K562 (cell line): ENCODE measurements at regions not wholly inside any gene's neighbourhood (a gene's known extent, or its start where the extent isn't known, plus 50 kb on each side); places are given as distances from the start of the nearest gene placed in this dataset.

Experiments
- ATAC-seq: fragments of 200-7000 bp; cut with Tn5 transposase; 3 replicates; pipeline ENCODE4 v1.9.1; 2020; ENCODE audit warnings: moderate library complexity
- BruUV-seq: library from RNA; stranded (reverse); fragments of 400-500 nt; replicated peaks from 2 replicates; lab custom pipeline; 2021; lab: Mats Ljungman, UMichigan
- CTCF ChIA-PET: fragments of 300-600 bp; formaldehyde crosslinking; extraction: SDS; loops from one replicate; lab custom pipeline; 2021; ENCODE audit warnings: low intra/inter-chr PET ratio; lab: Yijun Ruan, JAX
- POLR2A ChIA-PET: fragments of 300-600, 350-650 bp; sonication (Branson Sonifier 250); formaldehyde crosslinking; extraction: SDS; loops from one replicate; lab custom pipeline; 2021; ENCODE audit warnings: antibody characterized with exemption, inconsistent platforms; lab: Yijun Ruan, JAX
- DNase-seq, 4 experiments: peaks; one replicate each; pipeline versions ENCODE4 v3.0.0 to v3.0.0-alpha.2; 2011 to 2018; ENCODE audit warnings: low spot score in 3 of 4, mixed read lengths in 3 of 4; ENCODE audit errors: extremely low read depth in 1 of 4
- FAIRE-seq: peaks from 2 replicates; lab custom pipeline; 2011; peaks lifted over from hg19 to GRCh38; lab: Jason Lieb, UNC
- H2AFZ ChIP-seq: 2 replicates; pipeline ENCODE4 v1.6.0; 2011; ENCODE audit warnings: low read depth, low read length, control low read depth, inconsistent platforms
- H3K27ac ChIP-seq: fragments of 200-600 bp; 3 replicates; pipeline ENCODE4 v1.8.0; 2011; ENCODE audit warnings: low read depth, mild to moderate bottlenecking, control low read depth, inconsistent platforms, low read length, moderate library complexity, mixed read lengths; ENCODE audit errors: extremely low read depth
- H3K27me3 ChIP-seq, 2 experiments: fragments of 300-600 bp in 1 of 2; 2 replicates in 1 of 2; 3 replicates in 1 of 2; pipeline versions ENCODE4 v1.6.0 to v1.8.0; 2011; ENCODE audit warnings: inconsistent platforms in 2 of 2, low read length in 2 of 2, mild to moderate bottlenecking in 1 of 2, mixed read lengths in 1 of 2, moderate library complexity in 1 of 2; ENCODE audit not compliant: control insufficient read depth in 2 of 2, insufficient read depth in 2 of 2
- H3K36me3 ChIP-seq: fragments of 300-600 bp; 3 replicates; pipeline ENCODE4 v1.8.0; 2011; ENCODE audit warnings: mild to moderate bottlenecking, low read length, inconsistent platforms; ENCODE audit not compliant: control insufficient read depth, insufficient read depth
- H3K4me1 ChIP-seq, 2 experiments: fragments of 200-600 bp in 1 of 2; replicated peaks in 1 of 2; 2 replicates in 1 of 2; 3 replicates in 1 of 2; pipeline versions ENCODE4 v1.5.1 to v1.8.0; 2011; ENCODE audit warnings: inconsistent platforms in 2 of 2, low read length in 2 of 2, mild to moderate bottlenecking in 1 of 2, mixed read lengths in 1 of 2, moderate library complexity in 1 of 2; ENCODE audit not compliant: control insufficient read depth in 2 of 2, insufficient read depth in 2 of 2
- H3K4me2 ChIP-seq: 2 replicates; pipeline ENCODE4 v1.6.1; 2011; ENCODE audit warnings: low read length, control low read depth, inconsistent platforms, mixed read lengths; ENCODE audit not compliant: insufficient read depth
- H3K4me3 ChIP-seq: fragments of 200-600 bp; sonication (generic), shearing (Covaris generic); 2 replicates; pipeline ENCODE4 v1.5.1; 2016; ENCODE audit warnings: control low read depth, inconsistent platforms
- H3K79me2 ChIP-seq: fragments of 200-600 bp; 3 replicates; pipeline ENCODE4 v1.8.0; 2011; ENCODE audit warnings: low read length, inconsistent platforms; ENCODE audit not compliant: control insufficient read depth, insufficient read depth
- H3K9ac ChIP-seq, 2 experiments: 2 replicates each; pipeline versions ENCODE4 v1.6.0 to v1.6.1; 2011; ENCODE audit warnings: low read depth in 2 of 2, low read length in 2 of 2, control low read depth in 1 of 2, inconsistent platforms in 1 of 2, mild to moderate bottlenecking in 1 of 2, mixed read lengths in 1 of 2; ENCODE audit not compliant: insufficient read depth in 1 of 2
- H3K9me1 ChIP-seq: one replicate; pipeline ENCODE4 v1.6.0; 2011; ENCODE audit warnings: inconsistent platforms, mild to moderate bottlenecking, low read length, moderate library complexity; ENCODE audit not compliant: control insufficient read depth, insufficient read depth
- H3K9me3 ChIP-seq: replicated peaks from 2 replicates; pipeline ENCODE4 v1.5.1; 2011; ENCODE audit warnings: low read depth, low read length, inconsistent platforms; ENCODE audit not compliant: control insufficient read depth, insufficient read depth
- H4K20me1 ChIP-seq: replicated peaks from 2 replicates; pipeline ENCODE4 v1.6.1; 2011; ENCODE audit warnings: low read length, inconsistent platforms, mixed read lengths; ENCODE audit not compliant: control insufficient read depth, insufficient read depth
- CBFA2T2 ChIP-seq: fragments of 450-650 bp; conservative IDR thresholded peaks from 2 replicates; pipeline ENCODE4 v1.6.1; 2017; ENCODE audit warnings: mild to moderate bottlenecking
- ERF ChIP-seq: fragments of 450-650 bp; formaldehyde crosslinking; IDR thresholded peaks from 2 replicates; pipeline ENCODE4 v1.4.0; 2020; ENCODE audit warnings: mild to moderate bottlenecking, mixed read lengths
- FOXA1 ChIP-seq: fragments of 450-650 bp; IDR thresholded peaks from 2 replicates; pipeline ENCODE4 v1.6.1; 2016; ENCODE audit warnings: mild to moderate bottlenecking, borderline replicate concordance
- HMG20A ChIP-seq: fragments of 450-650 bp; formaldehyde crosslinking; conservative IDR thresholded peaks from 2 replicates; pipeline ENCODE4 v1.4.0; 2020; ENCODE audit warnings: mild to moderate bottlenecking, mixed read lengths
- JUND ChIP-seq, 2 experiments: IDR thresholded peaks; 2 replicates in 1 of 2; 3 replicates in 1 of 2; pipeline ENCODE4 v1.6.1; 2011; ENCODE audit warnings: borderline replicate concordance in 2 of 2, low read depth in 2 of 2, low read length in 2 of 2, improper control_type of control experiment in 1 of 2, missing biosample characterization in 1 of 2, missing genetic modification characterization in 1 of 2, missing genetic modification reagents in 1 of 2
- KLF10 ChIP-seq: fragments of 250-450 bp; sonication (Bioruptor Pico); IDR thresholded peaks from 2 replicates; pipeline ENCODE4 v1.6.1; 2021; ENCODE audit warnings: matching md5 sums
- MAX ChIP-seq: sonication (generic); formaldehyde crosslinking; IDR thresholded peaks from 2 replicates; pipeline ENCODE4 v1.9.0; 2022; ENCODE audit warnings: mild to moderate bottlenecking, missing genetic modification reagents
- MBD1 ChIP-seq: fragments of 250-450 bp; sonication (Bioruptor Pico); IDR thresholded peaks from 2 replicates; pipeline ENCODE4 v1.8.0; 2022; ENCODE audit warnings: inconsistent platforms
- POLR3A ChIP-seq: IDR thresholded peaks from 2 replicates; pipeline ENCODE4 v1.6.1; 2011; ENCODE audit warnings: borderline replicate concordance, mild to moderate bottlenecking, moderate library complexity; ENCODE audit not compliant: insufficient read length, insufficient read depth; ENCODE audit errors: extremely low read depth
- SMARCA5 ChIP-seq: fragments of 450-650 bp; IDR thresholded peaks from 2 replicates; pipeline ENCODE4 v1.6.1; 2016
- SOX6 ChIP-seq: fragments of 450-650 bp; IDR thresholded peaks from 2 replicates; pipeline ENCODE4 v1.6.1; 2014; ENCODE audit warnings: mild to moderate bottlenecking
- ZBTB49 ChIP-seq: sonication (generic); formaldehyde crosslinking; IDR thresholded peaks from 2 replicates; pipeline ENCODE4 v1.8.0; 2022; ENCODE audit warnings: missing genetic modification reagents, mild to moderate bottlenecking, borderline replicate concordance
- ZNF253 ChIP-seq: fragments of 250-450 bp; sonication (Bioruptor Pico); conservative IDR thresholded peaks from 2 replicates; pipeline ENCODE4 v1.6.1; 2021; ENCODE audit warnings: mild to moderate bottlenecking
- ZNF263 ChIP-seq: sonication (generic); formaldehyde crosslinking; IDR thresholded peaks from 2 replicates; pipeline ENCODE4 v1.8.0; 2022; ENCODE audit warnings: mild to moderate bottlenecking, missing genetic modification reagents, borderline replicate concordance
- WGBS: fragments of 100-300 bp; shearing (Covaris generic); methylation state at CpG from one replicate; pipeline ENCODE4 v1.1.6; 2016; ENCODE audit warnings: low coverage, mixed read lengths; ENCODE audit not compliant: insufficient coverage; ENCODE audit errors: missing lambda C conversion rate; 5-methylcytosine and 5-hydroxymethylcytosine counted together
- in situ Hi-C: fragments of 300-500 bp; cut with MboI; formaldehyde crosslinking; loops from 4 replicates; pipeline ENCODE4 v1.15.0; 2018; ENCODE audit warnings: inconsistent platforms, mixed read lengths
- intact Hi-C: fragments of 100-400 bp; cut with micrococcal nuclease; formaldehyde crosslinking; loops from 2 replicates; pipeline ENCODE4 v1.14.2; 2022

DNA sequence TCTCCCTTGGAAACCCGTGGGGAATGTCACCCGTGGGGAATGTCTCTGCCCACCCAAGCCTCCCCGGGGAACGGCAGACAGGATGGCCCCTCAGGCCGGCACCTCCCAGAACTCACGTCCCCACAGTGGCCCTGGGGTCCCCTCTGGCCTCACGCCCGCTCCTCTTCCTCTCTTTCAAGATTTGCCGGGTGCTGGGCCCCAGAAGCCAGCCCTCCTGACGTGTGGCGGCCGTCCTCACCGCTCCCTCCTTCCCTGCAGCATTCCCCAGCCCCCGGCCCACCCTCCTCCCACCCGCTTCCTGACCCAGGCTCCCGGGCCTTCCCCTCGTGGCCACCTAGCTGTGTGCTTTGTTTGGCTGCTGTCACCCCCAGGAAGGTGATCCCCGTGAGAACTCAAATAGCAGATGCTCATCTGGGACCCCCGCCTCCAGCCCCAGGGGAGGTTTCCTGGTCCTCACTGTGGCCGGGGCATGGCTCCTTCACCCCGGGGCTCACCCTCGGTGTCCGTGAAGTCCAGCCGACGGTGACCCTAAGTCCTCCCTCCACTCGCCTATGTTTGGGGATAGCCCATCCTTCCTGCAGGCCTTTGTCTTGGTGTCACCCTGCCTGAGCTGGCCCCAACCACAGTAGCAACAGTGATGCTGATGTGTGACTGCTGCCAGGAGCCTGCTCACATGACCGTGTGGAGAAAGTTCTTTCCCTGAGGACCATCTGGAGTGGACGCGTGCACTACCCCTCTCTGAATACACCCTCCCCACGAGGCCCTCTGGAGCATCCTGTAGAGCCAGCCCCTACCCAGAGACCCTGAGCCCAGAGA is 163.3 kb upstream of the IER5L start:
- WGBS: 24% methylated on average over 19 of the region's 30 CpGs
- peak overlapping the region in 1 of 2 experiments; percentile 22; a peak in 1 of 4 replicates for H3K9ac ChIP-seq
- no peaks in the 10 kb centered on the region for H3K9me3 ChIP-seq
- H3K9me1 ChIP-seq: no peaks in the 10 kb centered on the region
- H4K20me1 ChIP-seq: no peaks in the 10 kb centered on the region
- no peak for FAIRE-seq
- BruUV-seq: no TSS peak
- H3K4me3 ChIP-seq: no peak overlapping the region
- H3K27me3 ChIP-seq: no peaks in the 10 kb centered on the region
- H3K4me2 ChIP-seq: no peak overlapping the region
- ChIA-PET CTCF (no interaction called here), POLR2A (no interaction called here)
- no peaks in the 10 kb centered on the region for H3K36me3 ChIP-seq
- peaks cover 0 to 36% of the 10 kb centered on the region in 2 experiments; a peak in 2 of 5 replicates for H3K4me1 ChIP-seq
- H3K27ac ChIP-seq: no peak overlapping the region
- no peak overlapping the region for H2AFZ ChIP-seq
- no peak for DNase-seq
- no peak for ATAC-seq
- intact Hi-C loops: loop anchor here (10.0 kb wide), 1 partner anchor 153 kb away; no protein-coding TSS in a partner anchor
- in situ Hi-C loops: loop anchor here (25.0 kb wide), 1 partner anchor 271 kb away; the partner anchor contains the start of gene C9orf50
- H3K79me2 ChIP-seq: no peaks in the 10 kb centered on the region
- no peak for TF ChIP-seq MAX (CRISPR knock-in tag)
- TF ChIP-seq POLR3A: no peak
- no peak for TF ChIP-seq ERF (CRISPR knock-in tag)
- no peak for TF ChIP-seq CBFA2T2
- TF ChIP-seq SOX6: no peak
- TF ChIP-seq MBD1 (CRISPR knock-in tag): no peak
- TF ChIP-seq SMARCA5: no peak
- TF ChIP-seq ZBTB49 (CRISPR knock-in tag): no peak
- no peak for TF ChIP-seq ZNF263
- no peak for TF ChIP-seq KLF10
- no peak for TF ChIP-seq HMG20A (CRISPR knock-in tag)
- TF ChIP-seq FOXA1: no peak
- no peak for TF ChIP-seq ZNF253
- no peak for TF ChIP-seq JUND (IDR thresholded peaks at IDR 0.05; ENCODE audit: borderline replicate concordance, low read depth, low read length)
- no peak for TF ChIP-seq JUND (tag; IDR thresholded peaks at IDR 0.05; ENCODE audit: borderline replicate concordance, low read depth, low read length)
